CD14-positive monocyte (primary cell): ENCODE measurements at regions not wholly inside any gene's neighbourhood (a gene's known extent, or its start where the extent isn't known, plus 50 kb on each side); places are given as distances from the start of the nearest gene placed in this dataset.

Source experiments
- DNase-seq, 3 donors: peaks; one replicate each; pipeline ENCODE4 v3.0.0-alpha.2; 2011 to 2022
- H2AFZ ChIP-seq: 2 replicates; pipeline ENCODE4 v1.6.0; 2012; ENCODE audit warnings: mild to moderate bottlenecking, low read depth, low read length, inconsistent platforms; ENCODE audit not compliant: insufficient read depth, poor library complexity, severe bottlenecking
- H3K27ac ChIP-seq, 2 donors: 1 replicate in 1 of 2; 2 replicates in 1 of 2; pipeline ENCODE4 v1.5.1; 2012 to 2013; ENCODE audit warnings: low read length in 2 of 2, control low read depth in 1 of 2, inconsistent platforms in 1 of 2, low read depth in 1 of 2, mild to moderate bottlenecking in 1 of 2
- H3K27me3 ChIP-seq, 2 donors: one replicate each; pipeline versions ENCODE4 v1.6.0 to v1.6.1; 2011 to 2013; ENCODE audit warnings: low read length in 2 of 2; ENCODE audit not compliant: control insufficient read depth in 2 of 2, insufficient read depth in 2 of 2
- H3K36me3 ChIP-seq, 2 donors: replicated peaks in 1 of 2; 1 replicate in 1 of 2; 2 replicates in 1 of 2; pipeline versions ENCODE4 v1.5.1 to v1.6.1; 2012 to 2013; ENCODE audit warnings: low read length in 2 of 2, control low read depth in 1 of 2, inconsistent platforms in 1 of 2, mild to moderate bottlenecking in 1 of 2; ENCODE audit not compliant: insufficient read depth in 2 of 2, control insufficient read depth in 1 of 2
- H3K4me1 ChIP-seq, 2 donors: 1 replicate in 1 of 2; 2 replicates in 1 of 2; pipeline versions ENCODE4 v1.5.1 to v1.6.1; 2012 to 2013; ENCODE audit warnings: low read length in 2 of 2, control low read depth in 1 of 2, inconsistent platforms in 1 of 2, mild to moderate bottlenecking in 1 of 2, moderate library complexity in 1 of 2; ENCODE audit not compliant: insufficient read depth in 2 of 2, control insufficient read depth in 1 of 2
- H3K4me2 ChIP-seq: replicated peaks from 2 replicates; pipeline ENCODE3; 2012; ENCODE audit warnings: low read length, moderate library complexity, mild to moderate bottlenecking; ENCODE audit not compliant: poor library complexity, severe bottlenecking; ENCODE audit errors: extremely low read depth
- H3K4me3 ChIP-seq, 3 experiments: fragments of 200-600 bp in 1 of 3; sonication (generic) in 1 of 3; replicated peaks in 1 of 3; 1 replicate in 2 of 3; 2 replicates in 1 of 3; pipeline ENCODE4 v1.5.1; 2011 to 2013; ENCODE audit warnings: low read length in 3 of 3, mild to moderate bottlenecking in 3 of 3, control low read depth in 2 of 3, low read depth in 2 of 3, inconsistent platforms in 1 of 3, moderate library complexity in 1 of 3
- H3K79me2 ChIP-seq: 2 replicates; pipeline ENCODE4 v1.6.0; 2012; ENCODE audit warnings: mild to moderate bottlenecking, control low read depth, inconsistent platforms, low read length, moderate library complexity; ENCODE audit not compliant: insufficient read depth
- H3K9ac ChIP-seq: 2 replicates; pipeline ENCODE4 v1.6.0; 2017; ENCODE audit warnings: low read length, mild to moderate bottlenecking; ENCODE audit not compliant: insufficient read depth, poor library complexity, severe bottlenecking
- H3K9me3 ChIP-seq, 2 donors: replicated peaks in 1 of 2; 1 replicate in 1 of 2; 2 replicates in 1 of 2; pipeline versions ENCODE4 v1.5.1 to v1.6.1; 2012 to 2013; ENCODE audit warnings: low read length in 2 of 2, control low read depth in 1 of 2; ENCODE audit not compliant: control insufficient read depth in 1 of 2, insufficient read depth in 1 of 2
- H4K20me1 ChIP-seq: 2 replicates; pipeline ENCODE4 v1.6.0; 2012; ENCODE audit warnings: mild to moderate bottlenecking, low read length, control low read depth, moderate library complexity; ENCODE audit not compliant: insufficient read depth
- H3K27ac Mint-ChIP-seq, 7 donors: one replicate each; pipeline ENCODE4 v1.8.0; 2020; ENCODE audit warnings: mild to moderate bottlenecking in 7 of 7, mixed read lengths in 7 of 7, moderate library complexity in 6 of 7, inconsistent platforms in 2 of 7
- H3K27me3 Mint-ChIP-seq, 3 donors: one replicate each; pipeline ENCODE4 v1.8.0; 2021 to 2022; ENCODE audit warnings: low read depth in 3 of 3, mild to moderate bottlenecking in 3 of 3, mixed read lengths in 3 of 3, moderate library complexity in 3 of 3, inconsistent platforms in 1 of 3
- H3K36me3 Mint-ChIP-seq, 2 donors: one replicate each; pipeline ENCODE4 v1.8.0; 2020; ENCODE audit warnings: mixed read lengths in 2 of 2, inconsistent platforms in 1 of 2, mild to moderate bottlenecking in 1 of 2
- H3K4me1 Mint-ChIP-seq: one replicate; pipeline ENCODE4 v1.8.0; 2020; ENCODE audit warnings: mild to moderate bottlenecking, mixed read lengths
- H3K4me3 Mint-ChIP-seq, 2 donors: one replicate each; pipeline ENCODE4 v1.8.0; 2020; ENCODE audit warnings: mild to moderate bottlenecking in 2 of 2, mixed read lengths in 2 of 2, moderate library complexity in 1 of 2
- H3K9me3 Mint-ChIP-seq, 7 donors: one replicate each; pipeline ENCODE4 v1.8.0; 2020 to 2022; ENCODE audit warnings: mixed read lengths in 7 of 7, mild to moderate bottlenecking in 6 of 7, moderate library complexity in 6 of 7, inconsistent platforms in 2 of 7
- CTCF ChIP-seq: fragments of 200-600 bp; IDR thresholded peaks from one replicate; pipeline ENCODE4 v1.8.0; 2022; ENCODE audit warnings: antibody characterized with exemption, mild to moderate bottlenecking
- WGBS: methylation state at CpG from one replicate; pipeline ENCODE4 v1.1.5; 2013; ENCODE audit warnings: missing lambda C conversion rate; ENCODE audit not compliant: insufficient coverage; 5-methylcytosine and 5-hydroxymethylcytosine counted together
- intact Hi-C, 2 donors: fragments of 100-400 bp; cut with micrococcal nuclease; formaldehyde crosslinking; loops; one replicate each; pipeline versions ENCODE4 v1.15.0 to v1.15.1; 2023

- H3K27ac ChIP-seq: no peak overlapping the region
- no peak for TF ChIP-seq CTCF
- no peaks in the 10 kb centered on the region for H3K9me3 ChIP-seq
- H3K9ac ChIP-seq: no peak overlapping the region
- H2AFZ ChIP-seq: no peak overlapping the region
- no peaks in the 10 kb centered on the region for H3K79me2 ChIP-seq
- H4K20me1 ChIP-seq: no peaks in the 10 kb centered on the region
- Mint-ChIP-seq H3K27me3 (peaks cover 2 to 5% (median 2%) of the 10 kb centered on the region in 3 donors), H3K4me1 (no peaks in the 10 kb centered on the region), H3K9me3 (peaks cover 0 to 12% (median 3%) of the 10 kb centered on the region in 7 donors), H3K27ac (no peak overlapping the region), H3K36me3 (no peaks in the 10 kb centered on the region), H3K4me3 (no peak overlapping the region)
- intact Hi-C loops: no loop called here
- WGBS: no CpG with 5 or more reads among the region's 2 CpGs
- H3K4me2 ChIP-seq: no peak overlapping the region
- peaks cover 2% of the 10 kb centered on the region in 2 donors for H3K27me3 ChIP-seq
- H3K4me3 ChIP-seq: no peak overlapping the region
- no peaks in the 10 kb centered on the region for H3K36me3 ChIP-seq
- no peaks in the 10 kb centered on the region for H3K4me1 ChIP-seq
- DNase-seq: no peak
Observed at GRCh38 chr5:127213231-127213630, 77.4 kb upstream of the MEGF10 start.

GRCh38 chr5:127216143-127216542 is 74.5 kb upstream of the MEGF10 start:
- no peaks in the 10 kb centered on the region for H3K4me1 Mint-ChIP-seq

More at GRCh38 chr5:127216143-127216542, 74.5 kb upstream of the MEGF10 start:
- H4K20me1 ChIP-seq: no peaks in the 10 kb centered on the region
- H3K36me3 Mint-ChIP-seq: no peaks in the 10 kb centered on the region
- no peaks in the 10 kb centered on the region for H3K79me2 ChIP-seq
- H3K4me3 Mint-ChIP-seq: no peak overlapping the region
- H3K4me3 ChIP-seq: no peak overlapping the region
- no peaks in the 10 kb centered on the region for H3K9me3 ChIP-seq
- H3K27me3 Mint-ChIP-seq: peaks cover 0 to 6% (median 2%) of the 10 kb centered on the region in 3 donors
- no peaks in the 10 kb centered on the region for H3K36me3 ChIP-seq
- intact Hi-C loops: no loop called here
- no peak overlapping the region for H3K9ac ChIP-seq
- no peak for TF ChIP-seq CTCF
- no peak overlapping the region for H3K4me2 ChIP-seq
- H3K27me3 ChIP-seq: peaks cover 0 to 2% of the 10 kb centered on the region in 2 donors
- peaks cover 0 to 12% (median 3%) of the 10 kb centered on the region in 7 donors for H3K9me3 Mint-ChIP-seq
- no peak overlapping the region for H3K27ac ChIP-seq
- no CpG with 5 or more reads among the region's 2 CpGs for WGBS
- no peaks in the 10 kb centered on the region for H3K4me1 ChIP-seq
- H3K27ac Mint-ChIP-seq: no peak overlapping the region
- no peak for DNase-seq
- H2AFZ ChIP-seq: no peak overlapping the region
